Tibial nerve (tissue), 4 donors: ENCODE measurements at regions not wholly inside any gene's neighbourhood (a gene's known extent, or its start where the extent isn't known, plus 50 kb on each side); places are given as distances from the start of the nearest gene placed in this dataset.

Source experiments
- DNase-seq, 2 donors: peaks; one replicate each; pipeline ENCODE4 v3.0.0-alpha.2; 2019; ENCODE audit warnings: low spot score in 2 of 2
- H3K27ac ChIP-seq, 4 donors: fragments of 200-600 bp; sonication (generic) in 3 of 4; one replicate each; pipeline ENCODE4 v1.5.1; 2017 to 2019; ENCODE audit warnings: mild to moderate bottlenecking in 1 of 4
- H3K27me3 ChIP-seq, 2 donors: fragments of 200-600 bp; sonication (generic) in 1 of 2; one replicate each; pipeline versions ENCODE4 v1.5.1 to v1.6.0; 2017 to 2019
- H3K36me3 ChIP-seq, 3 donors: fragments of 200-600 bp; sonication (generic); one replicate each; pipeline ENCODE4 v1.5.1; 2018 to 2019
- H3K4me1 ChIP-seq, 4 donors: fragments of 200-600 bp; sonication (generic) in 3 of 4; one replicate each; pipeline ENCODE4 v1.5.1; 2017 to 2019
- H3K4me3 ChIP-seq, 4 donors: fragments of 200-600 bp; sonication (generic) in 3 of 4; one replicate each; pipeline ENCODE4 v1.5.1; 2017 to 2019; ENCODE audit warnings: mild to moderate bottlenecking in 1 of 4, moderate library complexity in 1 of 4
- H3K9me3 ChIP-seq, 4 donors: fragments of 200-600 bp; sonication (generic) in 3 of 4; one replicate each; pipeline ENCODE4 v1.5.1; 2017 to 2019
- EP300 ChIP-seq, 2 donors: sonication (generic); formaldehyde crosslinking; IDR thresholded peaks; one replicate each; pipeline ENCODE4 v1.6.1; 2017; ENCODE audit warnings: antibody characterized with exemption in 2 of 2, mild to moderate bottlenecking in 1 of 2
- POLR2A ChIP-seq, 2 donors: fragments of 450-650 bp; IDR thresholded peaks; one replicate each; pipeline ENCODE4 v1.6.1; 2017; ENCODE audit warnings: antibody characterized with exemption in 2 of 2, mild to moderate bottlenecking in 2 of 2, moderate library complexity in 2 of 2
- WGBS, 2 donors: methylation state at CpG; one replicate each; pipeline ENCODE4 v1.1.5; 2018; 5-methylcytosine and 5-hydroxymethylcytosine counted together
- TF ChIP-seq, protein P1 (sequence below), 5 experiments: fragments of 200-600 bp in 3 of 5; fragments of 450-650 bp in 2 of 5; sonication (generic) in 3 of 5; IDR thresholded peaks; one replicate each; pipeline ENCODE4 v1.5.1; 2016 to 2019; ENCODE audit warnings: antibody characterized with exemption in 5 of 5, mild to moderate bottlenecking in 3 of 5, moderate library complexity in 2 of 5

DNA sequence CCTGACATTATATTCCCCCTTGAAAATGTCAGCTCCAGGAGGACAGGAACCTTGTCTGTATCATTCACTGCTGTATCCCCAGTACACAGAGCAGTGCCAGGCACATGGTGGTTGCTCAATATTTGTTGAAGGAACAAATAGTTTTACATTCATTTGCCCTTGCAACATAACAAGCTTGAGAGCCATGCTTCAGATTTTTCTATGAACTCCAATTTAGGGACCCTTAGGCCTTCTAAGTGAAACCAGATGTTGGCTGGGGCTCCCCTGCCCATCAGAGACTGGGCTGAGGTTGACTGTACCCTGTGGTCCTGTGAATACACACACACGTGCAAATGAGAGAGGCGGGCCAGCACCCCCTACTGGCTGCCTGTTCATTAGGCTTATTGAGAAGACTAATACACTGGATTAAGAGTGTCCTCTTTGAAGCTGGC is 214.9 kb upstream of the WWC1 start:
- H3K36me3 ChIP-seq = no peaks in the 10 kb centered on the region
- H3K9me3 ChIP-seq = peaks cover 0 to 6% (median 0%) of the 10 kb centered on the region in 4 donors
- no peak for TF ChIP-seq POLR2A (IDR thresholded peaks at IDR 0.05)
- TF ChIP-seq, protein P1, sequence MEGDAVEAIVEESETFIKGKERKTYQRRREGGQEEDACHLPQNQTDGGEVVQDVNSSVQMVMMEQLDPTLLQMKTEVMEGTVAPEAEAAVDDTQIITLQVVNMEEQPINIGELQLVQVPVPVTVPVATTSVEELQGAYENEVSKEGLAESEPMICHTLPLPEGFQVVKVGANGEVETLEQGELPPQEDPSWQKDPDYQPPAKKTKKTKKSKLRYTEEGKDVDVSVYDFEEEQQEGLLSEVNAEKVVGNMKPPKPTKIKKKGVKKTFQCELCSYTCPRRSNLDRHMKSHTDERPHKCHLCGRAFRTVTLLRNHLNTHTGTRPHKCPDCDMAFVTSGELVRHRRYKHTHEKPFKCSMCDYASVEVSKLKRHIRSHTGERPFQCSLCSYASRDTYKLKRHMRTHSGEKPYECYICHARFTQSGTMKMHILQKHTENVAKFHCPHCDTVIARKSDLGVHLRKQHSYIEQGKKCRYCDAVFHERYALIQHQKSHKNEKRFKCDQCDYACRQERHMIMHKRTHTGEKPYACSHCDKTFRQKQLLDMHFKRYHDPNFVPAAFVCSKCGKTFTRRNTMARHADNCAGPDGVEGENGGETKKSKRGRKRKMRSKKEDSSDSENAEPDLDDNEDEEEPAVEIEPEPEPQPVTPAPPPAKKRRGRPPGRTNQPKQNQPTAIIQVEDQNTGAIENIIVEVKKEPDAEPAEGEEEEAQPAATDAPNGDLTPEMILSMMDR (IDR thresholded peaks at IDR 0.05) = peak in 4 of 5 experiments; percentile 32 to 62 (median 40)
- peak; percentile 25 to 90 for TF ChIP-seq EP300 (IDR thresholded peaks at IDR 0.05)
- no peaks in the 10 kb centered on the region for H3K4me1 ChIP-seq
- DNase-seq = peak; percentile 83 to 87
- H3K4me3 ChIP-seq = no peak overlapping the region
- 39 to 64% methylated on average over 2 of the region's 2 CpGs for WGBS, 2 donors
- no peaks in the 10 kb centered on the region for H3K27me3 ChIP-seq
- no peak overlapping the region for H3K27ac ChIP-seq

DNA sequence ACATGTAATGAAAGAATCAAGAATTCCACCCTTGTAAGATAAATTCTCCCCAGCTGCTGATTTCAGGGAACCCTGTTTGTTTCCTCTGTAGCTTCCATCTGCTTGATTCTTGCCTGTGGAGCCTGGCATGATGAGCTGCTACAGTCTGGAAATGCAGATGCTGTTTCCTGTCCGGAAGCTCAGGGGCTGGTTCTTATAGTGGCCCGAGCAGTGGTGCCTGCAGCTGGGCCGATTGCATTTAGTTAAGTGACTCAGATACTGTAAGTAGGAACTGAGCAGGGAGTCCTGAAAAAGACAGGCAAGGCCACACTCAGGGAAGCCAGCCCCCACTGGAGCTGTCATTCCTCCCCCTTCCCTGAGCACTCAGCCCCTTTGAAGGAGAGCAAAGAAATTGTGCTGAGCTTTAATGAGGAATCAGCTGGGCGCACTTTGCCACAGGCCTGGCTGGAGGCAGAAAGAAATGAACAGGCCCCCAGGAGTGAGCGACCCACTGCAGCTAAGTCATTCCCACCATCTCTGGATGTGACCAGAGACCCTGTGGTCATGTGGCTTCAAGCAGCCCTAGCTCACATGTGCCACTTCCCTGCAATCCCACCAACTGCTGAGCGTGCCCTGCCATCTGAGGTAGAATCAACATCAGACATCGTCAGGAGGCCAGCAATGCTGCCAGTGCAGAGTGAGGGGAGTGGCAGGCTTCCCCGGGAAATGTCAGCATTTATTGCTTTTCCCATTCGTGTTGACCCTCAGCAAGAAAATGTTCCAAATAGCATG is 206.0 kb upstream of the WWC1 start:
- Histone ChIP-seq H3K27ac (peak overlapping the region in 1 of 4 donors; percentile 2), H3K27me3 (no peaks in the 10 kb centered on the region), H3K4me3 (no peak overlapping the region), H3K36me3 (no peaks in the 10 kb centered on the region), H3K4me1 (peaks cover 0 to 12% (median 3%) of the 10 kb centered on the region in 4 donors), H3K9me3 (peaks cover 0 to 6% (median 0%) of the 10 kb centered on the region in 4 donors)
- no peak for DNase-seq
- no peak for TF ChIP-seq POLR2A (IDR thresholded peaks at IDR 0.05)
- 51 to 64% methylated on average over 9 of the region's 9 CpGs for WGBS, 2 donors

DNA sequence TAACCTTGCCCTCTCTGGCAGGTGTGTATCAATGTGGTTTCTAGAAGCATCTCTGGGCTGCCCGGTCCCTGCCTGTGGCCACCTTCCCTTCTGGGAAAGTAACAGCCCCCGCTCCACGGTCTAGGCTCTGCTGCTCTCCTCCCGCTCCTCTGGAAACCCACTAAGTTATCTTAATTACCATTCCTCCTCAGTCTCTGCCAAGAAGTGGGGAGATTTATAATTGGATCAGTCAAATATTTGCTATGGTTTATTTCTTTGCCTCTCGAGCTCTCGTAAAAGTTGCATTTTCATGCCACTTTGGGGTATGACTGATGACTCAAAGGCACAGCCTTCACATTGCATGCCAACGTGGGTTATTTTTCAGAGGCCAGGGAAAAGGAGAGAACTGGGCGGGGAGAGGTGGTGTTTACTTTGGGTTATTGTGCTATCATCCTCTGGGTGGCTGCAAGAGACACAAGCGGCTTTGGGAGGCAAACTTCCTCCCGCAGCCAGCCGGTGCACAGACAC is 205.3 kb upstream of the WWC1 start:
- Histone ChIP-seq H3K36me3 (no peaks in the 10 kb centered on the region), H3K27me3 (no peaks in the 10 kb centered on the region), H3K27ac (peak overlapping the region in 1 of 4 donors; percentile 2), H3K4me1 (peaks cover 0 to 12% (median 3%) of the 10 kb centered on the region in 4 donors), H3K4me3 (no peak overlapping the region), H3K9me3 (peaks cover 0 to 6% (median 0%) of the 10 kb centered on the region in 4 donors)
- DNase-seq = no peak
- 29 to 37% methylated on average over 10 to 11 of the region's 11 CpGs for WGBS, 2 donors
- TF ChIP-seq POLR2A (IDR thresholded peaks at IDR 0.05) (no peak), EP300 (IDR thresholded peaks at IDR 0.05) (no peak)
- TF ChIP-seq, protein P1 (IDR thresholded peaks at IDR 0.05) = no peak

DNA sequence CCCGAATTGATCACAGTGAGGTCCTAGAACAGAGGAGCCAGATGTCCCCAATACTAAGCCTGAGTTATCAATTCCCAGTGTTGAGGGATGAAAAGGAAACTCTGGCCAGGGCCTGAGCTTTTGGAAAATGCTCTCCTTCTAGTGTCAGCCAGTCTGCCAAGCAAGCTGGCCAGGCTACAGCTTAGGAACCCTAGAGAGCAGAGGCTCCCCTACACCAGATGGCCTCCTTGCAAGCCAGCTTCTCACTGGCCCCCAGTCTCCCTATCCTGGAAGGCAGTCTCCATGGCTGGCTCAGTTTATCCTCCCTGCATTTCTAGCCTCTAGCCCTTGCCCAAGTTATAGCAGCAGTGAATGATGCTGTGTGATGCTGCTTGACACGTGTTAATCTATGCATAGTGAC is 204.7 kb upstream of the WWC1 start:
- Histone ChIP-seq H3K4me1 (peaks cover 0 to 12% (median 3%) of the 10 kb centered on the region in 4 donors), H3K4me3 (no peak overlapping the region), H3K9me3 (peaks cover 0 to 6% (median 0%) of the 10 kb centered on the region in 4 donors), H3K27me3 (no peaks in the 10 kb centered on the region), H3K36me3 (no peaks in the 10 kb centered on the region), H3K27ac (no peak overlapping the region)
- DNase-seq = no peak
- WGBS, 2 donors = 74 to 95% methylated on average over 2 of the region's 2 CpGs
- TF ChIP-seq EP300 (IDR thresholded peaks at IDR 0.05) = no peak
- TF ChIP-seq POLR2A (IDR thresholded peaks at IDR 0.05) = no peak
- TF ChIP-seq, protein P1 (IDR thresholded peaks at IDR 0.05) = no peak

DNA sequence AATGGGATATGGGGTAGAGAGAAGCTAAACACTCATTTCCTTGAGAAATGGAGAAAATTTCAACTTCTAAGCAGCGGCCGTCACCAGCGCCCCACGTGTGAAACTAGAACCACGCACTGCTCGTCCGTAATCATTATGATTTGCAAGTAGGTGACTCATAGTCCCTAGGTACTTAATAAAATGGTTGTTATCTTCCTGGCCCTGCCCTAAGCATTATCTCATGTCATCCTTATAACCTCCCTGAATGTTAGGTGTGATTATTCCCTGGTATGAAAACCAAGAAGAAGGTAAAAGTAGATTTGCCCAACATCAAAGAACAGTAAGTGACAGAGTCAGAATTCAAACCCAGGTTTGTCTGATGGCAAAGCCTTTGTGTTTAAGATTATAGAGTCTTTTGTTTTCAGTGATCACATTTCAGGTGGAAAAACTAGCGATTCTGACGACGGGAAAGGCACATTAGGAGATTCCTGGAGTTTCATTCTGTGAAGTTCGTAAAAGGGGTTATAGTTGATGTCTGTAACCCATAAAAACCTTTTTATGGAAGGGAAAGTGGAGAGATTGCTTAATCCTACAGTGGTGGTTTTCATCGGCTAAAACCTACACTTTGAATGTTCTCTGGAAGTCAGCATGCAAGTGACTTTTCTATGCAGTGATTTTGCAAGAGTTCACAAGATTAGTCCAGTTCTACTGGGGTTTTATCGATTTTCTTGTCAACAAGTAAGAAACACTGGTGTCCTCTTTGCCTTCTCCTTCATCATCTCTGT is 202.9 kb upstream of the WWC1 start:
- DNase-seq = no peak
- TF ChIP-seq, protein P1 (IDR thresholded peaks at IDR 0.05) = no peak
- no peak for TF ChIP-seq POLR2A (IDR thresholded peaks at IDR 0.05)
- TF ChIP-seq EP300 (IDR thresholded peaks at IDR 0.05) = peak in 1 of 2 donors; percentile 30
- Histone ChIP-seq H3K36me3 (no peaks in the 10 kb centered on the region), H3K4me1 (peaks cover 0 to 19% (median 3%) of the 10 kb centered on the region in 4 donors), H3K4me3 (no peak overlapping the region), H3K27ac (no peak overlapping the region), H3K27me3 (no peaks in the 10 kb centered on the region), H3K9me3 (no peaks in the 10 kb centered on the region)
- 56 to 72% methylated on average over 13 of the region's 13 CpGs for WGBS, 2 donors
